ENCODE measurements at regions not wholly inside any gene's neighbourhood (a gene's known extent, or its start where the extent isn't known, plus 50 kb on each side); places are given as distances from the start of the nearest gene placed in this dataset.

- TF ChIP-seq CTCF (conservative IDR thresholded peaks at IDR 0.05; ENCODE audit: low read depth, low read length) (no peak), EZH2 (IDR thresholded peaks at IDR 0.05; ENCODE audit: low read length, unreplicated experiment) (no peak), EZH2phosphoT487 (IDR thresholded peaks at IDR 0.05; ENCODE audit: borderline replicate concordance, low read length) (no peak)
Measured at GRCh38 chr5:158610051-158610415, 489.7 kb downstream of the EBF1 start.

All from PC-3 (cell line).